K562 (cell line): ENCODE measurements at regions not wholly inside any gene's neighbourhood (a gene's known extent, or its start where the extent isn't known, plus 50 kb on each side); places are given as distances from the start of the nearest gene placed in this dataset.

Source experiments
- FOXA3 ChIP-seq, 2 experiments: fragments of 450-650 bp in 1 of 2; sonication (generic) in 1 of 2; formaldehyde crosslinking; IDR thresholded peaks in 1 of 2; conservative IDR thresholded peaks in 1 of 2; 2 replicates each; pipeline versions ENCODE4 v1.4.0 to v1.8.0; 2020 to 2022; ENCODE audit warnings: mild to moderate bottlenecking in 2 of 2, missing genetic modification reagents in 1 of 2
- FOXK2 ChIP-seq, 2 experiments: fragments of 450-650 bp; IDR thresholded peaks in 1 of 2; conservative IDR thresholded peaks in 1 of 2; 2 replicates each; pipeline ENCODE4 v1.6.1; 2016; ENCODE audit warnings: low read depth in 2 of 2, mild to moderate bottlenecking in 1 of 2
- HDAC1 ChIP-seq, 2 experiments: fragments of 450-650 bp; IDR thresholded peaks; 2 replicates each; pipeline ENCODE4 v1.6.1; 2016 to 2017; ENCODE audit warnings: inconsistent platforms in 1 of 2, mild to moderate bottlenecking in 1 of 2, moderate library complexity in 1 of 2
- HIVEP1 ChIP-seq: fragments of 250-450 bp; sonication (Bioruptor Pico); IDR thresholded peaks from 2 replicates; pipeline ENCODE4 v1.4.0; 2020; ENCODE audit warnings: mild to moderate bottlenecking
- ILF3 ChIP-seq: fragments of 450-650 bp; IDR thresholded peaks from 2 replicates; pipeline ENCODE4 v1.6.1; 2018; ENCODE audit warnings: antibody characterized with exemption, mild to moderate bottlenecking, moderate library complexity, borderline replicate concordance
- MYC ChIP-seq, 2 experiments: fragments of 250-450 bp in 1 of 2; sonication (Bioruptor Pico) in 1 of 2; IDR thresholded peaks; 2 replicates each; pipeline versions ENCODE4 v1.5.1 to v1.6.1; 2012 to 2021; ENCODE audit warnings: low read depth in 2 of 2, borderline replicate concordance in 1 of 2, improper control_type of control experiment in 1 of 2, low read length in 1 of 2, mild to moderate bottlenecking in 1 of 2, moderate library complexity in 1 of 2
- RBM34 ChIP-seq: fragments of 200-400 bp; formaldehyde crosslinking; IDR thresholded peaks from 2 replicates; pipeline ENCODE4 v1.6.1; 2018; ENCODE audit warnings: low read length, borderline replicate concordance; ENCODE audit not compliant: insufficient read depth
- RNF2 ChIP-seq: sonication (generic); IDR thresholded peaks from 2 replicates; pipeline ENCODE4 v1.6.1; 2016
- SMAD4 ChIP-seq: fragments of 250-450 bp; sonication (Bioruptor Pico); conservative IDR thresholded peaks from 2 replicates; pipeline ENCODE4 v1.8.0; 2021; ENCODE audit warnings: inconsistent platforms, mild to moderate bottlenecking, moderate library complexity
- SOX6 ChIP-seq: fragments of 450-650 bp; IDR thresholded peaks from 2 replicates; pipeline ENCODE4 v1.6.1; 2014; ENCODE audit warnings: mild to moderate bottlenecking
- SRF ChIP-seq, 2 experiments: fragments of 250-450, 450-650 bp in 1 of 2; sonication (Bioruptor Pico) in 1 of 2; sonication (generic) in 1 of 2; formaldehyde crosslinking; IDR thresholded peaks; 2 replicates each; pipeline versions ENCODE4 v1.5.0 to v1.5.1; 2020 to 2022; ENCODE audit warnings: mild to moderate bottlenecking in 1 of 2, missing genetic modification reagents in 1 of 2
- ZBTB1 ChIP-seq: sonication (generic); formaldehyde crosslinking; IDR thresholded peaks from 2 replicates; pipeline ENCODE4 v1.8.1; 2023; ENCODE audit warnings: missing genetic modification reagents, low read depth, mild to moderate bottlenecking, borderline replicate concordance
- ZNF384 ChIP-seq: IDR thresholded peaks from 2 replicates; pipeline ENCODE4 v1.6.1; 2012; ENCODE audit warnings: low read depth, low read length, improper control_type of control experiment
- TF ChIP-seq, protein P1 (sequence below): fragments of 250-450 bp; sonication (Bioruptor Pico); IDR thresholded peaks from 2 replicates; pipeline ENCODE4 v1.4.0; 2020; ENCODE audit warnings: mild to moderate bottlenecking, moderate library complexity
- TF ChIP-seq, protein P2 (sequence below): fragments of 450-650 bp; IDR thresholded peaks from 2 replicates; pipeline ENCODE4 v1.6.1; 2017; ENCODE audit warnings: mild to moderate bottlenecking, moderate library complexity
- TF ChIP-seq, protein P3 (sequence below): fragments of 450-650 bp; IDR thresholded peaks from 2 replicates; pipeline ENCODE4 v1.6.1; 2018; ENCODE audit not compliant: partially characterized antibody

DNA sequence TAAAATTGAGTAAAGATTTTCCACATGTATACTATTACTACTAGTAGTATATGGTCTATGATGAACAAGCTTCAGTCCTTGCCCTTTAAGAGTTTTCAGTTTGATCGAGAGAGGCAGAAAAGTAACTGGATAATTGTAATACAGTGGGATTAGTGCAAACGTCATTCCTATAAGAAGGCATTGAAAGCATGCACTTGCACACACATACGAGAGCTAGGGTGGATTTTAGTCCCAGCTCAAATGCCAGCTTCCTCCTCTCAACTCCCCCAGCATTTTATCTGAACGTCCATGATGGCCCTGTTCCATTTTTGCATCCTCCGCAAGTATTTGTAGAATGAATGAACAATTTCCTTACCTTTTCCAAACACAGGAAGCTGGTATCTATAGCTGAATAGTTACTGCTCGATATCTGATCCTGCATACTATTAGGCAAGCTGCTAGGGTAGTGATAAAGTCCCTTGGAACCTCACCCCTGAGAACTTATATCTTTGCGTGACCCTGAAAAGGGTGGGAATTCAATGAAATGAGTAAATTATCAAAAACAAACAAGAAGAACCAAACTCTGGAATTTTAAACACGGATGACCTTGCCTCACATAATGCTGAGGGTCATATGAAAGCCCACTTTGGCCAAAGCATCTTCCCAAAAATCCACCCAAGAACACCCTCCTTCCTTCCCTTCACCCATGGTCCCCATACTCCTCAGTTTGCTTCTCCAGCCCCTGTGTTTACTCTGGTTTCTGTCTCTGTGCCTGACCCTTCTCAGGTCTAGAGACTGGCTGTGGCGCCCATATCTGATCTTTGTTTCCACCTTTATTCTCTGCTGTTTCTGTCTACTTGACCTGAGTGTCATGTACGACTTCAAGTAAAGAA is 60.5 kb downstream of the TMEM100 start (continued):
- TF ChIP-seq, protein P1, sequence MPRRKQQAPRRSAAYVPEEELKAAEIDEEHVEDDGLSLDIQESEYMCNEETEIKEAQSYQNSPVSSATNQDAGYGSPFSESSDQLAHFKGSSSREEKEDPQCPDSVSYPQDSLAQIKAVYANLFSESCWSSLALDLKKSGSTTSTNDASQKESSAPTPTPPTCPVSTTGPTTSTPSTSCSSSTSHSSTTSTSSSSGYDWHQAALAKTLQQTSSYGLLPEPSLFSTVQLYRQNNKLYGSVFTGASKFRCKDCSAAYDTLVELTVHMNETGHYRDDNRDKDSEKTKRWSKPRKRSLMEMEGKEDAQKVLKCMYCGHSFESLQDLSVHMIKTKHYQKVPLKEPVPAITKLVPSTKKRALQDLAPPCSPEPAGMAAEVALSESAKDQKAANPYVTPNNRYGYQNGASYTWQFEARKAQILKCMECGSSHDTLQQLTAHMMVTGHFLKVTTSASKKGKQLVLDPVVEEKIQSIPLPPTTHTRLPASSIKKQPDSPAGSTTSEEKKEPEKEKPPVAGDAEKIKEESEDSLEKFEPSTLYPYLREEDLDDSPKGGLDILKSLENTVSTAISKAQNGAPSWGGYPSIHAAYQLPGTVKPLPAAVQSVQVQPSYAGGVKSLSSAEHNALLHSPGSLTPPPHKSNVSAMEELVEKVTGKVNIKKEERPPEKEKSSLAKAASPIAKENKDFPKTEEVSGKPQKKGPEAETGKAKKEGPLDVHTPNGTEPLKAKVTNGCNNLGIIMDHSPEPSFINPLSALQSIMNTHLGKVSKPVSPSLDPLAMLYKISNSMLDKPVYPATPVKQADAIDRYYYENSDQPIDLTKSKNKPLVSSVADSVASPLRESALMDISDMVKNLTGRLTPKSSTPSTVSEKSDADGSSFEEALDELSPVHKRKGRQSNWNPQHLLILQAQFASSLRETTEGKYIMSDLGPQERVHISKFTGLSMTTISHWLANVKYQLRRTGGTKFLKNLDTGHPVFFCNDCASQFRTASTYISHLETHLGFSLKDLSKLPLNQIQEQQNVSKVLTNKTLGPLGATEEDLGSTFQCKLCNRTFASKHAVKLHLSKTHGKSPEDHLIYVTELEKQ, result no peak
- TF ChIP-seq HIVEP1 (no peak), FOXK2 (conservative IDR thresholded peaks at IDR 0.05 in 1 of 2, IDR thresholded peaks at IDR 0.05 in 1 of 2; ENCODE audit: low read depth in 2 of 2) (no peak), SMAD4 (0 out of 2 replicates have a peak, but pooled peaks have one; percentile 21), RNF2 (peak; percentile 38; the same call in 1 of the 2 replicates), HDAC1 (IDR thresholded peaks at IDR 0.05) (no peak), SRF (CRISPR knock-in tag; IDR thresholded peaks at IDR 0.05) (no peak), FOXA3 (CRISPR knock-in tag; conservative IDR thresholded peaks at IDR 0.05 in 1 of 2, IDR thresholded peaks at IDR 0.05 in 1 of 2) (peak in 1 of 2 experiments; percentile 67; a peak in 2 of 4 replicates), SOX6 (peak; percentile 84), ZNF384 (no peak), RBM34 (no peak), MYC (IDR thresholded peaks at IDR 0.05; ENCODE audit: low read depth, low read length) (no peak), MYC (CRISPR knock-in tag; IDR thresholded peaks at IDR 0.05; ENCODE audit: borderline replicate concordance, low read depth) (no peak), ZBTB1 (no peak), ILF3 (no peak)
- TF ChIP-seq, protein P2, sequence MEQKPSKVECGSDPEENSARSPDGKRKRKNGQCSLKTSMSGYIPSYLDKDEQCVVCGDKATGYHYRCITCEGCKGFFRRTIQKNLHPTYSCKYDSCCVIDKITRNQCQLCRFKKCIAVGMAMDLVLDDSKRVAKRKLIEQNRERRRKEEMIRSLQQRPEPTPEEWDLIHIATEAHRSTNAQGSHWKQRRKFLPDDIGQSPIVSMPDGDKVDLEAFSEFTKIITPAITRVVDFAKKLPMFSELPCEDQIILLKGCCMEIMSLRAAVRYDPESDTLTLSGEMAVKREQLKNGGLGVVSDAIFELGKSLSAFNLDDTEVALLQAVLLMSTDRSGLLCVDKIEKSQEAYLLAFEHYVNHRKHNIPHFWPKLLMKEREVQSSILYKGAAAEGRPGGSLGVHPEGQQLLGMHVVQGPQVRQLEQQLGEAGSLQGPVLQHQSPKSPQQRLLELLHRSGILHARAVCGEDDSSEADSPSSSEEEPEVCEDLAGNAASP, result no peak
- TF ChIP-seq, protein P3, sequence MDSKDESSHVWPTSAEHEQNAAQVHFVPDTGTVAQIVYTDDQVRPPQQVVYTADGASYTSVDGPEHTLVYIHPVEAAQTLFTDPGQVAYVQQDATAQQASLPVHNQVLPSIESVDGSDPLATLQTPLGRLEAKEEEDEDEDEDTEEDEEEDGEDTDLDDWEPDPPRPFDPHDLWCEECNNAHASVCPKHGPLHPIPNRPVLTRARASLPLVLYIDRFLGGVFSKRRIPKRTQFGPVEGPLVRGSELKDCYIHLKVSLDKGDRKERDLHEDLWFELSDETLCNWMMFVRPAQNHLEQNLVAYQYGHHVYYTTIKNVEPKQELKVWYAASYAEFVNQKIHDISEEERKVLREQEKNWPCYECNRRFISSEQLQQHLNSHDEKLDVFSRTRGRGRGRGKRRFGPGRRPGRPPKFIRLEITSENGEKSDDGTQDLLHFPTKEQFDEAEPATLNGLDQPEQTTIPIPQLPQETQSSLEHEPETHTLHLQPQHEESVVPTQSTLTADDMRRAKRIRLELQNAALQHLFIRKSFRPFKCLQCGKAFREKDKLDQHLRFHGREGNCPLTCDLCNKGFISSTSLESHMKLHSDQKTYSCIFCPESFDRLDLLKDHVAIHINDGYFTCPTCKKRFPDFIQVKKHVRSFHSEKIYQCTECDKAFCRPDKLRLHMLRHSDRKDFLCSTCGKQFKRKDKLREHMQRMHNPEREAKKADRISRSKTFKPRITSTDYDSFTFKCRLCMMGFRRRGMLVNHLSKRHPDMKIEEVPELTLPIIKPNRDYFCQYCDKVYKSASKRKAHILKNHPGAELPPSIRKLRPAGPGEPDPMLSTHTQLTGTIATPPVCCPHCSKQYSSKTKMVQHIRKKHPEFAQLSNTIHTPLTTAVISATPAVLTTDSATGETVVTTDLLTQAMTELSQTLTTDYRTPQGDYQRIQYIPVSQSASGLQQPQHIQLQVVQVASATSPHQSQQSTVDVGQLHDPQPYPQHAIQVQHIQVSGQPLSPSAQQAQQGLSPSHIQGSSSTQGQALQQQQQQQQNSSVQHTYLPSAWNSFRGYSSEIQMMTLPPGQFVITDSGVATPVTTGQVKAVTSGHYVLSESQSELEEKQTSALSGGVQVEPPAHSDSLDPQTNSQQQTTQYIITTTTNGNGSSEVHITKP, result peak; percentile 46
